ENCODE measurements at regions not wholly inside any gene's neighbourhood (a gene's known extent, or its start where the extent isn't known, plus 50 kb on each side); places are given as distances from the start of the nearest gene placed in this dataset.

GRCh38 chr1:87940421-87940820, 611.7 kb downstream of the LMO4 start:
- TF ChIP-seq CTCF (IDR thresholded peaks at IDR 0.05) (no peak), AR (CRISPR knock-in tag; IDR thresholded peaks at IDR 0.05) (no peak), ZNF281 (CRISPR knock-in tag; IDR thresholded peaks at IDR 0.05) (no peak), USF2 (CRISPR knock-in tag; IDR thresholded peaks at IDR 0.05) (no peak), ZNF263 (CRISPR knock-in tag; IDR thresholded peaks at IDR 0.05; ENCODE audit: low read depth) (no peak), STAT6 (CRISPR knock-in tag; conservative IDR thresholded peaks at IDR 0.05; ENCODE audit: low read depth) (no peak), CBFB (CRISPR knock-in tag; IDR thresholded peaks at IDR 0.05; ENCODE audit: low read depth) (no peak), ETV6 (CRISPR knock-in tag; IDR thresholded peaks at IDR 0.05) (no peak), TEAD1 (CRISPR knock-in tag; IDR thresholded peaks at IDR 0.05) (no peak), FOXK1 (CRISPR knock-in tag; IDR thresholded peaks at IDR 0.05) (no peak)
